HG02763 (cell line): ENCODE measurements at regions not wholly inside any gene's neighbourhood (a gene's known extent, or its start where the extent isn't known, plus 50 kb on each side); places are given as distances from the start of the nearest gene placed in this dataset.

Source experiments
- ATAC-seq: cut with Tn5 transposase; IDR thresholded peaks from one replicate; pipeline ENCODE4 v1.9.1; 2021; ENCODE audit warnings: mild to moderate bottlenecking, moderate library complexity; ENCODE audit not compliant: unreplicated experiment

DNA sequence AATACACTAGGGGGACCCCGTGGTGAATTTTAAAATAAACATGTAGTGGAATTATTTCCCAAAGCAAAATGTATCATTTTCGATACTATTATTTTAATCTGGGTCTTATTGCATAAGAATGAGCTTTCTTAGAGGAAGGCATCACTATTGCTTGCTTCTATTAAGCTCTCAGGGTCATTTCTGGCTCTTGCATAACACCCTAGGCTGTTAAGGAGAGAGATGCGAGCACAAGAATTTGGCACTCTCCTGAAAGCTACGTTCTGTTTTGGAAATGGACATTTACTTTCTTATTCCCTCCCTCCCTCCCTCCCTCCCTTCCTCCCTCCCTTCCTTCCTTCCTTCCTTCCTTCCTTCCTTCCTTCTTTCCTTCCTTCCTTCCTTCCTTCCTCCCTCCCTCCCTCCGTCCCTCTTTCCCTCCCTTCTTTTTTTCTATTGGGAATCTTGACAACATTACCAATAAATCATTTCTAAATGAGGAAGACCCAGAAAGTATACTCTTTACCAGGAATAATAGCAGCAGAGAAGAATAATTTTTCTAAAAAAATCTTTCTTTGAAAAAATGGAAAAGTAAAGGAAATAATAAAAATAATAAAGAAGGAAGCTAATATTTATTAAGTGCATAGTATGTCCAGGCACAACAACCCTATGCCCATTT is 83.6 kb upstream of the BDNF start:
- ATAC-seq = no peak

DNA sequence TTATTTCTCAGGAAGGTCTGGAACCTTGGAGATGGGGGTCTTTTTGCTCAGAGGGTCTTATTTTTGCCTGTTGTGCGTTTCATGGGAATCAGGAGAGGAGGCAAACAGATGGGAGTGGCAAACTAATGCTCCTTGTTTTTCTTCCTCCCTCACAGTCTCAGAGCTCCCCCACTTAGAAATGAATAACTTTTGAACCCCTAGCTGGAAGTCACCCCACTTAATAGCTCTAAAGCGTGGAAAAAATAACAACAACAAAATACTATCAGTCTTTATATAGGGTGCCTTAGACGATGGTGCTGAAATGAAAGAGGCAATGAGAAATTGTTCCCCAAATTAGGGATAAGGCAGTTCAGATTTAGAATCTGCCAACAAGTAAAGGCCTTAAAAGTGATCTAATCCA is 76.8 kb upstream of the BDNF start:
- ATAC-seq = no peak

DNA sequence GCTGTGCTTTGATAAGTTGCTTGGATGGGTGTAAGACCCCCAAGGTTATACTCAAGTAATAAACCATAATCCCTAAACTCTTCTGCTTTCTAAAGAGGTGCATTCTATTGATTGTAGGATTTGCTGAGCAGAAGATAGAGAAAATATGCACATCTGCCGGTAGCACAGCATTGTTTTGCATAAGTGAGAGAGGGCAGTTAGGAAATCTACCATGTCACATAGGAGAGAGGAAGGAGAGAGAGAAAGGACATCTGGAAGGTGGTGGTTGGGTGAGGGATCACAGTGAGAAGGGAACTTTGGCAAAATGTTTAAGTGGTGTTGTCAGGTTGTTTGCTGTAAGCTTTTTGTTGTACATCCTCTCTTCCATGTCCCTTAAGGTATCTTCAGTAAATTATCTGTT is 73.6 kb upstream of the BDNF start:
- no peak for ATAC-seq

DNA sequence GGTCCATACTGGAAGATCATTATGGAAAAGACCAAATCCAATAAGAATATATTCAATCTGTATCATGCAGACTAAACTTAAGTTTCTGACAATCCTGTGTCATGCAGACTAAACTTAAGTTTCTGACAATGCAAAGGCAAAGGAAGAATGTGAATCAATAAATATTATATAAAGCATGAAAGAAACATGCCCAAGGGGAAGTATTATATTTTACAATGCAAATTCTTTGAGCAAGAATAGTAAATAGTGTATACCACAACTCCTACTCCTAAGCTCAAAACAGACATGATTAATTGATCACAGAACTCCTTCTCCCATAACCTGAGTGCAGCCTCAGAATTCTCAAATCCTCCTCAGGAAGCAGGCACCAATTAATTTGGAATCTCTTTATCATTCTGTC is 71.3 kb upstream of the BDNF start:
- ATAC-seq = no peak

DNA sequence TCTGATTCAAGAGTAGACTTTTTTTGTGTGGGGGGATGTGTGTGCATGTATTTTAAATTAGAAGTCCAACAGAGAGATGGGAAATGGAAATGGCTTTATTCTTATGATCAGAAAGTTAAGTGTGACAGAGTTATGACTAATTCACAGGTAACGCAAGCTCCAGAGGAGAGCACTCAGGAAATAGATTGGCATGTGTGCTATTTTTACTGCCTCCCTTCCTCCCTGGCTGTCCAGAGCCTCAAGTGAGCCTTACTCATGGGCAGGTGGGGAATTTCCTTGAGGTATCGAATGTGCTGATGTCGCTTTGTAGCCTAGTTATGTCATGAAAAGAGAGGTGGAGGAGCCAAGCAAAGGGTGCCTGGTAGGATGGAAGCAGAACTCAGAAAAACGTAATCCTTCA is 70.3 kb upstream of the BDNF start:
- no peak for ATAC-seq

DNA sequence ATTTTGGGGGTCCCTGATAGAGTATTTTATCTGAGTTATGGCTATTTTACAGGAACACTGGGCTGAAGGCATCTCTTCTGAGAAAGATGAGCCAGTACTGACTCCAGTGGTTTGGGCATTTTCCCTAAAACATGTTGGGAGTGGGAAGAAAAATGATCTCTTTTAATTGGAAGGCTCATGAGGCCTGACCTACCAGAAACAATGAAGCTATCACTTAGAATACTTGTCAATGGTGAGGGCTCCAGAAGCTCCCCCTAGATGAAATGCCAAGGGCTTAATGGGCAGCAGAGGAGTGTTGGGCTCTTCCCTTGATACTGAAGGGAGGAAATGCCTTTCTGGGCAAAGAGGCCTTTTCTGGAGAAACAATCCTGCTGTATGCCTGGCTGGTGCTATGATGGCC is 63.5 kb upstream of the BDNF start:
- ATAC-seq = no peak

DNA sequence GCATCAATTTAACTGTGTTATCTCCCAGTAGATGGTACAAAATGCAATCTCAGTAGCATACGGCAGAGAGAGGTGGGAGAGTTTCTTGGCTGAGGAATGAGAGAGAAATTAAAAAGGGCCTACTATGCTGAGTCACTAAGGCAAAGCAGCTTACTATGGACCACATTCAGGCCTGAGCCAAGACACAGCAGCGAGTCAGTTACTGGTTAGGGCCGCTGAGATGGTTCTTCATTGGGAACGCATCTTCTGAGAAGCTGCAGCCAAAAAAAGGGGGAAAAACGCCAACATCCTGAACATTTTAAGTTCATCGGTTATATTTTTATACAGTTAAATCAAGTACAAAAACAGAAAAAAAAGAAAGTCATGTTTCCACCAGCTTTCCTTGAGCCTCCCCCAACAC is 61.1 kb upstream of the BDNF start:
- no peak for ATAC-seq

DNA sequence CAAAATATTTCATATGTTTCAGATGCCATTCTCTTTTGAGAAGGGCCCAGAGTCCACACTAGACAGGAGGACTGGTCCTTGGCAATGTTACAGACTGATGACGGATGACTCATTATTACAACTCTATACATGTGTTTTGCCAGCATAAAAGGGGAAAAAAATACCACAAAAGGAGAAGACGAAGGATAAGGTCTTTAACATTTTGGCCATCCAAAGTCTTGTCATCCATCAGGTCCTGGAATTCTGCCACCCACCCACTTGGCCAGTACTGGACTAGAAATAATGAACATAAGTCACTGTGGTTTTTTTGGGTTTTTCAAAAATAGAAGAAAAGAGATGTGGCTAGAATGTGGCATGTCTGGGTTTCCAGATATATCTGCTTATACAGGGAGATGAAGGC is 57.7 kb upstream of the BDNF start:
- no peak for ATAC-seq

DNA sequence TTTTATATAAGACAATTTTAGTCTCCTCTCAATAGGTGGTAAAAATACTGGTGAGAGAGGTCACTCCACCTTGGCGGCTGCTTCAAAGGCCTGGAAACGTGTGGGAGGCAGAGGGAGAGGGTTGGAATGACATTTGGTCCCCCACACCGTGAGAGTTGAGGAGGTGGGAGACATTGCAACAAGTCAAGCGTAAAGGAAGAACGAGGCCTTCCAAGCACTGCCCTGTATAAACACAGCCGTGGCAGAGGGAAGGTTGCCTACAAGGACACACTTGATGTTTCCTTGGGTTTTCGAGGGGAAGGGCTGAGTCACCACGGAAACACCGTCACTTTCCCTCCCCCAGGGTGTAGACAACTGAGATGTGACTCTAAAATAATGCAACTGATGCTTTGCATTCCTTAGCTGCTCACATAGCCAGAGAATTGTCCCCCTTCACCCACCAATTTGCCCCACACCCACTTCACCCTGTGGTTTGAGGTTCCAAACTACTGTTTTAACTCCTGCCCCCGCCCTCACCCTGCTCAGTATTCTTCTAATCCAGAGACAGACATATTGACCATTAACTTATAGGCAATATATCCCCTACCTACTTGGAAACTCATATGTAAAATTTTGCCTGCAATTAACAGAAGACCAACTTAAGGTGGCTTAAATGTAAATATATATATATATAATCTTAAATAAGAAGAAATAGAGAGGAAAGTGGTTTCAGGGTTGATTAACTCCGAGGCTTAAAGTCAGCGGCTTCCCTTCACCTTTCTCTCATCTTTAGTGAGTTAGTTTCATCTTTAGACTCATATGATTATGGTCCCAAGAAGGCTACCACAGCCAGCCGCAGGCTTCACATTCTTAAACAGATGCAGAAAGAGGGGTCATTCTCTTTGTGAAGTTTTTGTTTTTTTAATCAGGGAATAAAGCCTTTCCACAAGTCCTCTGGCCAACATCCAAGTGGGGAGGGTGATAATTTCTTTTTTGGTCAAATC is 54.1 kb upstream of the BDNF start:
- ATAC-seq = no peak
